HFFc6 (cell line): ENCODE measurements at regions not wholly inside any gene's neighbourhood (a gene's known extent, or its start where the extent isn't known, plus 50 kb on each side); places are given as distances from the start of the nearest gene placed in this dataset.

Source experiments
- DNase-seq: peaks from one replicate; pipeline ENCODE4 v3.0.0-alpha.2; 2018
- H3K27ac Mint-ChIP-seq: 2 replicates; pipeline ENCODE4 v1.8.0; 2020; ENCODE audit warnings: mild to moderate bottlenecking, mixed read lengths
- H3K27me3 Mint-ChIP-seq: 2 replicates; pipeline ENCODE4 v1.8.0; 2021; ENCODE audit warnings: mild to moderate bottlenecking, moderate library complexity, mixed read lengths; ENCODE audit not compliant: insufficient read depth
- H3K36me3 Mint-ChIP-seq: 2 replicates; pipeline ENCODE4 v1.8.0; 2021; ENCODE audit warnings: low read depth, mixed read lengths
- H3K4me1 Mint-ChIP-seq: 2 replicates; pipeline ENCODE4 v1.8.0; 2020; ENCODE audit warnings: low read depth, mixed read lengths
- H3K4me3 Mint-ChIP-seq: 2 replicates; pipeline ENCODE4 v1.8.0; 2020; ENCODE audit warnings: mild to moderate bottlenecking, moderate library complexity, mixed read lengths
- H3K9me3 Mint-ChIP-seq: 2 replicates; pipeline ENCODE4 v1.8.0; 2020; ENCODE audit warnings: mild to moderate bottlenecking, mixed read lengths
- TF ChIP-seq, protein P1 (sequence below): fragments of 200-600 bp; sonication (generic); IDR thresholded peaks from 2 replicates; pipeline ENCODE4 v1.5.0; 2021; ENCODE audit warnings: antibody characterized with exemption, mild to moderate bottlenecking

DNA sequence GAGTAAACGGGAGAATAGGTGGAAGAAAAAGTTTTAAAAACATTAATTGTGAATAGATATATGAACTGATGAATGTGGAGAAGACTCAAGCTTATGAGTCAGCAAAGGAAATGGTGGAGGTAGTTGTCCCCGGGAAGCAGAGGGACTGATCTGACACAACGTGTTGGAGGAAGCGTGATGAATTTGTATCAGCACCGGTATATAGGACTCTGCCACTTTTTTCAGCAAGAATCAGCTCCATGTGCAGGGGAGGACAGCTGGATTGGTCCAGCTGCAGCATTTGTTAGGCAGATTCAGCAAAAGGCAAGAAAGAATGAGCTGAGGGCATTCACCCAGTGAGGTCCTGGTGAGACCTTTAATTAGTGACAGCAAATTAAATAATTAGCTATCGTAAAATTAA lies 276.0 kb downstream of the TENT4A start:
- no peak for DNase-seq
- peaks cover 27% of the 10 kb centered on the region for H3K9me3 Mint-ChIP-seq
- no peaks in the 10 kb centered on the region; the same call in none of the 2 replicates for H3K27me3 Mint-ChIP-seq
- no peak overlapping the region for H3K27ac Mint-ChIP-seq
- H3K36me3 Mint-ChIP-seq, result no peaks in the 10 kb centered on the region
- TF ChIP-seq, protein P1, sequence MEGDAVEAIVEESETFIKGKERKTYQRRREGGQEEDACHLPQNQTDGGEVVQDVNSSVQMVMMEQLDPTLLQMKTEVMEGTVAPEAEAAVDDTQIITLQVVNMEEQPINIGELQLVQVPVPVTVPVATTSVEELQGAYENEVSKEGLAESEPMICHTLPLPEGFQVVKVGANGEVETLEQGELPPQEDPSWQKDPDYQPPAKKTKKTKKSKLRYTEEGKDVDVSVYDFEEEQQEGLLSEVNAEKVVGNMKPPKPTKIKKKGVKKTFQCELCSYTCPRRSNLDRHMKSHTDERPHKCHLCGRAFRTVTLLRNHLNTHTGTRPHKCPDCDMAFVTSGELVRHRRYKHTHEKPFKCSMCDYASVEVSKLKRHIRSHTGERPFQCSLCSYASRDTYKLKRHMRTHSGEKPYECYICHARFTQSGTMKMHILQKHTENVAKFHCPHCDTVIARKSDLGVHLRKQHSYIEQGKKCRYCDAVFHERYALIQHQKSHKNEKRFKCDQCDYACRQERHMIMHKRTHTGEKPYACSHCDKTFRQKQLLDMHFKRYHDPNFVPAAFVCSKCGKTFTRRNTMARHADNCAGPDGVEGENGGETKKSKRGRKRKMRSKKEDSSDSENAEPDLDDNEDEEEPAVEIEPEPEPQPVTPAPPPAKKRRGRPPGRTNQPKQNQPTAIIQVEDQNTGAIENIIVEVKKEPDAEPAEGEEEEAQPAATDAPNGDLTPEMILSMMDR, result no peak
- no peaks in the 10 kb centered on the region for H3K4me1 Mint-ChIP-seq
- H3K4me3 Mint-ChIP-seq, result no peak overlapping the region

DNA sequence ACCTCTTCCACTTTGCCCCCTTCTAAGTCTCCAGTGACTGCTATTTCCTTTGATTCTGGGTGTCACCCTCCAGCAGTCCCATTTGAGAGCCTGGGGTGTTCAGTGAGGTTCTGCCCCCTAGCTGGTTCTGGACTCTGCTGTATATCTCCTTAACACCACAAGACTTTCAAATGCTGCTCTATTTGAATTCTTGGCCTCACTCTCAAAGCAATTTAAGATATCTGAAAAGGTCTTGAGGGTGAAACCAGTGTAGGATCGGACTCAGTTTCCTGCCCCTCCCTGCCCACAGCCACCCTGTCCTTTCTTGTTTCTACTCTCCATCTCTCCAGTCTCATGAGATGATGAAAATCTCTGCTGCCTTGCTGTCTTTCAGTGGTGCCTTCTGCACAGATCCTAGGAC lies 280.9 kb downstream of the TENT4A start:
- Mint-ChIP-seq H3K27ac (no peak overlapping the region), H3K9me3 (peaks cover 23% of the 10 kb centered on the region), H3K4me3 (no peak overlapping the region), H3K4me1 (no peaks in the 10 kb centered on the region), H3K27me3 (no peaks in the 10 kb centered on the region; the same call in none of the 2 replicates), H3K36me3 (no peaks in the 10 kb centered on the region)
- TF ChIP-seq, protein P1, result no peak
- no peak for DNase-seq

DNA sequence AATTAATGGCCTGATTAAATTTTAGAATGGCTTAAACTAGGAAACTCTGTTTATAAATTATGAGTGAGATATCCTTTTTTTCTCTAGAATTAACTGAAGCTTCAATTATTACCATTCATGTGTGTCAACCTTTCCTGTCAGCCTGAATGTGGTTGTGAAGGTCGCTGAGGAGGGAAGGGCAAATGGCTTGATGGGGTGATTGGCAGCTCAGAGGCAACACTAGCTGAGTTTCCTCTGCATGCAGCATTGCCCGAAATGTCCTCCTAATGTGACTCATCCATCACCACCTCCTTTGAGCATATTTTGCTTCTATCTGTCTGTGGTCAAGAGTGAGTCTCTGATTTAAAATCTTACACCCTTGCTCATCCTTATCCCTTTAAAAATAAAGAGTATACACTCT lies 281.9 kb downstream of the TENT4A start:
- TF ChIP-seq, protein P1, result no peak
- H3K36me3 Mint-ChIP-seq, result no peaks in the 10 kb centered on the region
- no peak overlapping the region for H3K4me3 Mint-ChIP-seq
- H3K27ac Mint-ChIP-seq, result no peak overlapping the region
- H3K9me3 Mint-ChIP-seq, result peaks cover 29% of the 10 kb centered on the region
- no peak for DNase-seq
- H3K27me3 Mint-ChIP-seq, result no peaks in the 10 kb centered on the region; the same call in none of the 2 replicates
- no peaks in the 10 kb centered on the region for H3K4me1 Mint-ChIP-seq

DNA sequence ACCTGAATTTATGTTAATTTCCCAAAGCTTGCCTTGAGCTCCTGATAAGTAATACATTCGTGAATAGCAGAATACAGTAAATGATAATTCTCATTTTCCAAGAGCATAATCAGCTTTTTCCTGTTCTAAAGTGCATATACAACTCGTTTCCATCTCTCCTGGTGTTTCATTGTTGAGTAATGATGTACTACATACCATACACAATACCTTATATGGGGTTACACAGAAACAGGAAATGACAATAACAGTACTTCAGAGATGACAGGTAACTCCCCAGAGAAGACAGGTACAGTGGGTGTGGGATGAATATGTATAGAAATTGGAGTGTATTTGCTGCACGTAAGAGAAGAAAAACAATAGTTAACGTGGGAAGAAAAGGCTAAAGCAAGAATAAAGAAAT lies 287.1 kb downstream of the TENT4A start:
- TF ChIP-seq, protein P1, result no peak
- no peaks in the 10 kb centered on the region; the same call in 1 of the 2 replicates for H3K27me3 Mint-ChIP-seq
- H3K4me1 Mint-ChIP-seq, result no peaks in the 10 kb centered on the region
- no peak for DNase-seq
- 0 out of 2 replicates have a peak, but pooled peaks cover 4% of the 10 kb centered on the region for H3K36me3 Mint-ChIP-seq
- no peak overlapping the region for H3K27ac Mint-ChIP-seq
- peaks cover 56% of the 10 kb centered on the region for H3K9me3 Mint-ChIP-seq
- no peak overlapping the region for H3K4me3 Mint-ChIP-seq

DNA sequence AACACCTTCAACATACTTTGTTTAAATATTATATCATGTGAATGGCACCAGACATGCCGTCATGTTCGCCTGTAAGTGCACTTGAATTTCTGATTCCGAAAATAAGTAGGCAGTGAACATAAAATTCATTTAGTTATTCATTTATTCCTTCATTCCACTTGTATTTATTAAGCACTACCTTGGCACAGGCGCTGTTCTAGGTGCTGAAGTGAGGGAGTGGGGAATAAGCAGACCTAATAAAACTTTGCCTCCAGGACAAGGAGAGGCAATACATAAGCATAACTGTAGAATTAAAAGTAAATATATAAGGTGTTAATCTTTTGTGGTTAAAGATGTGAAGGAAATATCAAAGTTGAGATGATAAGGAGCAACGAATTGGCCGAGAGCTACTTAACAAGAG lies 297.4 kb downstream of the TENT4A start:
- H3K36me3 Mint-ChIP-seq, result no peaks in the 10 kb centered on the region; the same call in 1 of the 2 replicates
- H3K4me1 Mint-ChIP-seq, result no peaks in the 10 kb centered on the region
- DNase-seq, result no peak
- no peak overlapping the region for H3K27ac Mint-ChIP-seq
- H3K27me3 Mint-ChIP-seq, result no peaks in the 10 kb centered on the region
- peaks cover 47% of the 10 kb centered on the region for H3K9me3 Mint-ChIP-seq
- TF ChIP-seq, protein P1, result no peak
- H3K4me3 Mint-ChIP-seq, result no peak overlapping the region

DNA sequence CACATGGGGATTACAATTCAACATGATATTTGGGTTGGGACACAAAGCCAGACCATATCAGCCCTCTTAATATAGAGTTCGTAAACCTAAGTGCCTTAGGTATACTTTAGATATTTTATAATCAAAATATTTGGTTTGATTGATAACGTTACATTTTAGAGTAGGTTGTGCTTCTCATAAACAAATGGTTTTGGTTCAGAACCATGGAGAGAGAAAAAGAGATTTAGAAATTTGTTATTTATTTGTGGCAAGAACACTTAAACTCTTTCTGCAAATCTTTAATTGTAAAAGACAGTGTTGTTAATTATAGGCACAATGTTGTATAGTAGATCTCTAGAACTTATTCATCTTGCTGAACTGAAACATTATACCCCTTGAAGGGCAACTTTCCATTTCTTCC lies 298.8 kb downstream of the TENT4A start:
- Mint-ChIP-seq H3K27ac (no peak overlapping the region), H3K36me3 (no peaks in the 10 kb centered on the region; the same call in 1 of the 2 replicates), H3K4me3 (no peak overlapping the region), H3K9me3 (peaks cover 42% of the 10 kb centered on the region), H3K4me1 (no peaks in the 10 kb centered on the region), H3K27me3 (no peaks in the 10 kb centered on the region)
- DNase-seq, result no peak
- TF ChIP-seq, protein P1, result no peak
